ENCODE measurements at regions not wholly inside any gene's neighbourhood (a gene's known extent, or its start where the extent isn't known, plus 50 kb on each side); places are given as distances from the start of the nearest gene placed in this dataset.

DNA sequence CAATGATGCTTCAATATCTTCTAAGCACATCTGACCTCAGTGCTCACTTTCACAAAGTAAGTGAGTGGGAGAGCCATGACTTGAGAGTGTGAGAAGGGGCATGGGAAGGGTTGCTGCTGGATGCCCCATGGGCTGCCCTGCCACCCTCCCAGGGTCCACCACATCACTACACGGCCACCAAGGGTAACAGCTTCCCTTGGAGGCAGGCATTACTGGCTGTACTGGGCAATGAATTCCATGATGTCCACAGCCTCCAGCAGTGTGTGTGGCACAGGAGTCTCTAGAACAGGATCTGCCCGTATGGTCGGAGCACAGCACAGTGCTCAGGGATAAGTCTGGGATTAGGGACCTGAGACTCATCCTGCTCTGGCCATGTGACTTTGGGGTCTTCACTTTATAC, 481.0 kb upstream of the MYT1L start:
- DNase-seq = no peak
- TF ChIP-seq EP300 (IDR thresholded peaks at IDR 0.05; ENCODE audit: low read depth) (no peak), POLR2AphosphoS5 (IDR thresholded peaks at IDR 0.05) (no peak), POLR2A (IDR thresholded peaks at IDR 0.05) (no peak)
- TF ChIP-seq, protein P1, sequence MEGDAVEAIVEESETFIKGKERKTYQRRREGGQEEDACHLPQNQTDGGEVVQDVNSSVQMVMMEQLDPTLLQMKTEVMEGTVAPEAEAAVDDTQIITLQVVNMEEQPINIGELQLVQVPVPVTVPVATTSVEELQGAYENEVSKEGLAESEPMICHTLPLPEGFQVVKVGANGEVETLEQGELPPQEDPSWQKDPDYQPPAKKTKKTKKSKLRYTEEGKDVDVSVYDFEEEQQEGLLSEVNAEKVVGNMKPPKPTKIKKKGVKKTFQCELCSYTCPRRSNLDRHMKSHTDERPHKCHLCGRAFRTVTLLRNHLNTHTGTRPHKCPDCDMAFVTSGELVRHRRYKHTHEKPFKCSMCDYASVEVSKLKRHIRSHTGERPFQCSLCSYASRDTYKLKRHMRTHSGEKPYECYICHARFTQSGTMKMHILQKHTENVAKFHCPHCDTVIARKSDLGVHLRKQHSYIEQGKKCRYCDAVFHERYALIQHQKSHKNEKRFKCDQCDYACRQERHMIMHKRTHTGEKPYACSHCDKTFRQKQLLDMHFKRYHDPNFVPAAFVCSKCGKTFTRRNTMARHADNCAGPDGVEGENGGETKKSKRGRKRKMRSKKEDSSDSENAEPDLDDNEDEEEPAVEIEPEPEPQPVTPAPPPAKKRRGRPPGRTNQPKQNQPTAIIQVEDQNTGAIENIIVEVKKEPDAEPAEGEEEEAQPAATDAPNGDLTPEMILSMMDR (IDR thresholded peaks at IDR 0.05) = no peak
- H3K27ac ChIP-seq = no peak overlapping the region
- no peaks in the 10 kb centered on the region for H3K27me3 ChIP-seq
- in situ Hi-C loops (cut with MboI; ENCODE audit: low pct_ligation_motif_present in 1 of 4, low pct_unique_long_range_greater_than_20kb in 1 of 4, low sequenced_read_pairs in 3 of 4) = no loop called here
- H3K36me3 ChIP-seq = no peaks in the 10 kb centered on the region
- H3K4me3 ChIP-seq = no peak overlapping the region
- peaks cover 6% of the 10 kb centered on the region in 2 donors for H3K9me3 ChIP-seq
- intact Hi-C loops (cut with DNase I; ENCODE audit: low total_unique reads) = no loop called here
- WGBS, 2 donors (ENCODE audit: low coverage in 1 of 2) = 67% methylated on average over 3 of the region's 3 CpGs; no CpG with 5 or more reads in 1 of the 2 donors
- no peaks in the 10 kb centered on the region for H3K4me1 ChIP-seq

DNA sequence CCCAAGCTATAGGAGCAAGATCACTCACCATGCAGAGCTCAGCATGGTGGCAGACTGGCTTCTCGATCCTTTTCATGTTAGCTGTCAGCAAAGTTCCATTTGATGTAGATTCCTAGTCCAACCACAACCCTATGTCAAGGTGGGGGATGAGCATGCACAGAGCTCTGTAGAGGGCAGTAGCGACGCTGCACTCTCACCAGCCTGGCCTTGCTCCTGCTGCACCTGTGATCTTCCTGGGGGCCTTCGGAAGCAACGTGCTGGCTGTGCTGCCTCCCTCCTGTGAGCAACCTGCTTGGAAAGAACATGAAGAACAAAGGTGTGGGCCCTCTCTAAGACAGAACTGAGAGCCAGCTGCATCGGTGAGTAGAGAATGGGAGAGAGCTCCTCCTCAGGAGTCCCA, 479.4 kb upstream of the MYT1L start:
- in situ Hi-C loops (cut with MboI; ENCODE audit: low pct_ligation_motif_present in 1 of 4, low pct_unique_long_range_greater_than_20kb in 1 of 4, low sequenced_read_pairs in 3 of 4) (no loop called here), intact Hi-C loops (cut with DNase I; ENCODE audit: low total_unique reads) (no loop called here)
- Histone ChIP-seq H3K4me3 (no peak overlapping the region), H3K36me3 (no peaks in the 10 kb centered on the region), H3K27ac (no peak overlapping the region), H3K9me3 (peaks cover 6% of the 10 kb centered on the region in 2 donors), H3K4me1 (no peaks in the 10 kb centered on the region), H3K27me3 (no peaks in the 10 kb centered on the region)
- no peak for DNase-seq
- TF ChIP-seq POLR2A (IDR thresholded peaks at IDR 0.05) (no peak), POLR2AphosphoS5 (IDR thresholded peaks at IDR 0.05) (no peak), EP300 (IDR thresholded peaks at IDR 0.05; ENCODE audit: low read depth) (no peak)
- TF ChIP-seq, protein P1 (IDR thresholded peaks at IDR 0.05) = no peak
- WGBS, 2 donors (ENCODE audit: low coverage in 1 of 2) = 61 to 71% methylated on average over 4 to 6 of the region's 6 CpGs

DNA sequence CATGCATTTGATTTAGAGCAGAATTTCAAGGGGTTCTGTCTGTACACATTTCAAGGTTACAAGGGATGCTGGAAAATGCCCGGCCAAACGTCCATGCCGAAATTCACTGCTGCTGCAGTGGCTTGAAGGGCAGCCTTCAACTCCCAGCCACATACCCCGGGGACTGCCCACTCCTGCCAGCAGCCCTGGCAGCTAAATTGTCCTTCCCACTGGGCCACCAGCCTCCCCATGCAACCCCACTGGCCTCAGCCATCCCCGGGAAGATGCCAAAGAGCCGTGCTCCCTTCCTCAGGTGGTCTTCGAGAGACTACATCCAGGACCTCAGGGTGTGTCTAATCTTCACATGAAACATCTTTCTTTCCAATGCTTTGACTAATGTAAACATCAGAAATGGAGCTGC, 478.7 kb upstream of the MYT1L start:
- in situ Hi-C loops (cut with MboI; ENCODE audit: low pct_ligation_motif_present in 1 of 4, low pct_unique_long_range_greater_than_20kb in 1 of 4, low sequenced_read_pairs in 3 of 4) (no loop called here), intact Hi-C loops (cut with DNase I; ENCODE audit: low total_unique reads) (no loop called here)
- Histone ChIP-seq H3K27ac (no peak overlapping the region), H3K4me3 (no peak overlapping the region), H3K4me1 (no peaks in the 10 kb centered on the region), H3K36me3 (no peaks in the 10 kb centered on the region), H3K27me3 (no peaks in the 10 kb centered on the region), H3K9me3 (peaks cover 6% of the 10 kb centered on the region in 2 donors)
- WGBS, 2 donors (ENCODE audit: low coverage in 1 of 2) = 81% methylated on average over 7 of the region's 7 CpGs; no CpG with 5 or more reads in 1 of the 2 donors
- DNase-seq = no peak
- no peak for TF ChIP-seq POLR2AphosphoS5 (IDR thresholded peaks at IDR 0.05)

DNA sequence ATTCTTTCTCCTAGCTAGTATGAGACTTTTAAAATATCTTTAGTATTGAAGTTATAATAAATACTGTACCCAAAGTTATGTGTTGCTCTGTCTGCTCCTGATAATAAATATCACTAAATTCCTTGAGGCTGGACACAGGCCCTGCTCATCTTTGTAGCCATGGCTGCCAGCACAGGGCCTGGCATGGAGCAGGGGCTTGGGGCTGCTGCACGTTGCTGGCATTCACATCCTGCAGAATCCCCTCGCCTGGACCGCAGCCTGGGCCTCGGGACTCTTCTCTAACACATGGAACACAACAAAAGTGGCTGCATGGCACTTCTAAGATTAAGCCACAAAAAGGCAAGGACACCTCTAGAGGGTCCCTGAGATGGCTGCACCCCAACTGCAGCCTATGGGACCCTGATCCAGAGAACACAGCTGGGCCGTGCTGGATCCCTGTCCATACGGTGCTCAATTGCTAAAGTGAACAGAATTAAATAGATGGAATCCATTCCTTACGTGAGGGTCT, 477.5 kb upstream of the MYT1L start:
- DNase-seq = no peak
- WGBS, 2 donors (ENCODE audit: low coverage in 1 of 2) = 52 to 67% methylated on average over 3 to 7 of the region's 7 CpGs
- Histone ChIP-seq H3K27me3 (no peaks in the 10 kb centered on the region), H3K4me3 (no peak overlapping the region), H3K9me3 (no peaks in the 10 kb centered on the region), H3K4me1 (no peaks in the 10 kb centered on the region), H3K36me3 (no peaks in the 10 kb centered on the region), H3K27ac (no peak overlapping the region)
- in situ Hi-C loops (cut with MboI; ENCODE audit: low pct_ligation_motif_present in 1 of 4, low pct_unique_long_range_greater_than_20kb in 1 of 4, low sequenced_read_pairs in 3 of 4) (no loop called here), intact Hi-C loops (cut with DNase I; ENCODE audit: low total_unique reads) (no loop called here)
- TF ChIP-seq POLR2A (IDR thresholded peaks at IDR 0.05) (no peak), POLR2AphosphoS5 (IDR thresholded peaks at IDR 0.05) (no peak), EP300 (IDR thresholded peaks at IDR 0.05; ENCODE audit: low read depth) (no peak)
- TF ChIP-seq, protein P1 (IDR thresholded peaks at IDR 0.05) = no peak

DNA sequence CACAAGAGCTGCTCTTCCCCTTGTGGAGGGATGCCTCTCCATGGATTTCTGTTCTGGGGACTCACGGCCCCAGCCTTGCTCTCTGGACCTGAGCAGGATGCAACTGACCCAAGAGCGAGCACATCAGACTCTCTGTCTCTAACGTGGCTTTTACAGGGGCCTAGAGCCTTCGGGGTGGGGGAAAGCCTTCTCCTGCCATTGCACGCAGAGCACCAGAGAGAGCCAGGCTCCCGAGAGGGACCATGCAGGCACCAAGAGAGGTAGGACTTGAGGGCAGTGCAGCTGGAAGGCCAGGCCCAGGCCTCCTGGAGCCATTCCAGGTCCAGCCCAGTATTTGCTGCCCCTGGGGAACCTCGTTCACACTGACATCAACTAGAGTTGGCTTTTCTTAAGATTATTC, 475.6 kb upstream of the MYT1L start:
- DNase-seq = no peak
- Histone ChIP-seq H3K4me3 (no peak overlapping the region), H3K36me3 (no peaks in the 10 kb centered on the region), H3K9me3 (no peaks in the 10 kb centered on the region), H3K27me3 (no peaks in the 10 kb centered on the region), H3K27ac (no peak overlapping the region), H3K4me1 (no peaks in the 10 kb centered on the region)
- WGBS, 2 donors (ENCODE audit: low coverage in 1 of 2) = 64% methylated on average over 7 of the region's 7 CpGs; no CpG with 5 or more reads in 1 of the 2 donors
- TF ChIP-seq, protein P1 (IDR thresholded peaks at IDR 0.05) = no peak
- TF ChIP-seq POLR2AphosphoS5 (IDR thresholded peaks at IDR 0.05) (no peak), EP300 (IDR thresholded peaks at IDR 0.05; ENCODE audit: low read depth) (no peak), POLR2A (IDR thresholded peaks at IDR 0.05) (no peak)
- in situ Hi-C loops (cut with MboI; ENCODE audit: low pct_ligation_motif_present in 1 of 4, low pct_unique_long_range_greater_than_20kb in 1 of 4, low sequenced_read_pairs in 3 of 4) = no loop called here
- intact Hi-C loops (cut with DNase I; ENCODE audit: low total_unique reads) = no loop called here
